HCT116 (cell line): ENCODE measurements at regions not wholly inside any gene's neighbourhood (a gene's known extent, or its start where the extent isn't known, plus 50 kb on each side); places are given as distances from the start of the nearest gene placed in this dataset.

Source experiments
- CTCF ChIP-seq, 3 experiments: fragments of 200-600 bp in 1 of 3; sonication (generic) in 1 of 3; IDR thresholded peaks in 2 of 3; conservative IDR thresholded peaks in 1 of 3; 2 replicates each; pipeline ENCODE4 v1.5.1; 2012 to 2017; ENCODE audit warnings: low read depth in 2 of 3, low read length in 2 of 3, antibody characterized with exemption in 1 of 3, borderline replicate concordance in 1 of 3, control low read depth in 1 of 3, mild to moderate bottlenecking in 1 of 3, mixed read lengths in 1 of 3, mixed run types in 1 of 3, moderate library complexity in 1 of 3; ENCODE audit not compliant: insufficient read depth in 1 of 3
- EGR1 ChIP-seq: IDR thresholded peaks from 2 replicates; pipeline ENCODE4 v1.6.1; 2012; ENCODE audit warnings: low read depth
- EZH2 ChIP-seq: fragments of 200-600 bp; sonication (generic); IDR thresholded peaks from 2 replicates; pipeline ENCODE4 v1.6.1; 2017; ENCODE audit warnings: antibody characterized with exemption, mixed run types
- EZH2phosphoT487 ChIP-seq: fragments of 200-600 bp; IDR thresholded peaks from 2 replicates; pipeline ENCODE4 v1.6.1; 2018; ENCODE audit warnings: antibody characterized with exemption, borderline replicate concordance
- FOSL1 ChIP-seq: IDR thresholded peaks from 2 replicates; pipeline ENCODE4 v1.6.1; 2012; ENCODE audit warnings: low read depth
- JUND ChIP-seq: IDR thresholded peaks from 2 replicates; pipeline ENCODE4 v1.6.1; 2012
- MAX ChIP-seq: IDR thresholded peaks from 2 replicates; pipeline ENCODE4 v1.6.1; 2012
- POLR2A ChIP-seq: IDR thresholded peaks from 2 replicates; pipeline ENCODE4 v1.7.0; 2011; ENCODE audit warnings: borderline replicate concordance; ENCODE audit not compliant: insufficient read depth, insufficient read length; ENCODE audit errors: extremely low read depth
- POLR2AphosphoS5 ChIP-seq: IDR thresholded peaks from 2 replicates; pipeline ENCODE4 v1.6.1; 2011; ENCODE audit warnings: mild to moderate bottlenecking, low read depth, low read length, moderate library complexity
- RAD21 ChIP-seq: IDR thresholded peaks from 2 replicates; pipeline ENCODE4 v1.6.1; 2012; ENCODE audit warnings: low read depth, mild to moderate bottlenecking
- SIN3A ChIP-seq: IDR thresholded peaks from 2 replicates; pipeline ENCODE4 v1.6.1; 2012; ENCODE audit warnings: low read depth
- YY1 ChIP-seq: IDR thresholded peaks from 2 replicates; pipeline ENCODE4 v1.6.1; 2011; ENCODE audit warnings: low read length, low read depth, moderate library complexity, mild to moderate bottlenecking; ENCODE audit not compliant: insufficient replicate concordance; ENCODE audit errors: extremely low read depth
- ZNF274 ChIP-seq: fragments of 200-500 bp; sonication (Bioruptor generic); IDR thresholded peaks from 2 replicates; pipeline ENCODE4 v1.6.1; 2014; ENCODE audit warnings: mild to moderate bottlenecking, low read depth, low read length, inconsistent platforms
- TF ChIP-seq, protein P1 (sequence below): IDR thresholded peaks from 2 replicates; pipeline ENCODE4 v1.6.1; 2012; ENCODE audit warnings: low read depth

DNA sequence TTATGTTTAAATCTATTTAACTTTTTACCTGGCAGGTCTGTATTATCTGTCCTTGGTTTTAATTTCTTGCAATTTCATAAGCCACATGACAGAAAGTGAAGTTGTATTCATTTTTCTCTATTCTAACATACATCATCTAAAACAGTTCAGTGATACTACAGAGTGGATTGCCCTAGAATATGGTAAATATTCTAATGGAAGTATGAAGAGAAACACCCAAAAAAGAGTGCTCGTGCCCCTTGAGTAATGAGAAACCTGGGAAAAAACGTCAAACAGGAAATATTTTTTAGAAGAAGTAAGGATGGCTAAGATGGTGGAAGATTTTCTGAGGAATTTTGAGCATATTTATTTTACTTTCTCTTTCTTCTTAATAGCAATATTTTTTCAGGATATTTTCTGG is 261.1 kb upstream of the CBLB start:
- TF ChIP-seq SIN3A, result no peak
- TF ChIP-seq EGR1, result no peak
- no peak for TF ChIP-seq CTCF (IDR thresholded peaks at IDR 0.05 in 2 of 3, conservative IDR thresholded peaks at IDR 0.05 in 1 of 3; ENCODE audit: borderline replicate concordance in 1 of 3, insufficient read depth in 1 of 3, low read depth in 2 of 3, low read length in 2 of 3)
- TF ChIP-seq RAD21, result no peak
- TF ChIP-seq MAX, result no peak
- no peak for TF ChIP-seq FOSL1
- no peak for TF ChIP-seq ZNF274
- no peak for TF ChIP-seq POLR2A
- no peak for TF ChIP-seq EZH2
- TF ChIP-seq JUND, result no peak
- TF ChIP-seq, protein P1, sequence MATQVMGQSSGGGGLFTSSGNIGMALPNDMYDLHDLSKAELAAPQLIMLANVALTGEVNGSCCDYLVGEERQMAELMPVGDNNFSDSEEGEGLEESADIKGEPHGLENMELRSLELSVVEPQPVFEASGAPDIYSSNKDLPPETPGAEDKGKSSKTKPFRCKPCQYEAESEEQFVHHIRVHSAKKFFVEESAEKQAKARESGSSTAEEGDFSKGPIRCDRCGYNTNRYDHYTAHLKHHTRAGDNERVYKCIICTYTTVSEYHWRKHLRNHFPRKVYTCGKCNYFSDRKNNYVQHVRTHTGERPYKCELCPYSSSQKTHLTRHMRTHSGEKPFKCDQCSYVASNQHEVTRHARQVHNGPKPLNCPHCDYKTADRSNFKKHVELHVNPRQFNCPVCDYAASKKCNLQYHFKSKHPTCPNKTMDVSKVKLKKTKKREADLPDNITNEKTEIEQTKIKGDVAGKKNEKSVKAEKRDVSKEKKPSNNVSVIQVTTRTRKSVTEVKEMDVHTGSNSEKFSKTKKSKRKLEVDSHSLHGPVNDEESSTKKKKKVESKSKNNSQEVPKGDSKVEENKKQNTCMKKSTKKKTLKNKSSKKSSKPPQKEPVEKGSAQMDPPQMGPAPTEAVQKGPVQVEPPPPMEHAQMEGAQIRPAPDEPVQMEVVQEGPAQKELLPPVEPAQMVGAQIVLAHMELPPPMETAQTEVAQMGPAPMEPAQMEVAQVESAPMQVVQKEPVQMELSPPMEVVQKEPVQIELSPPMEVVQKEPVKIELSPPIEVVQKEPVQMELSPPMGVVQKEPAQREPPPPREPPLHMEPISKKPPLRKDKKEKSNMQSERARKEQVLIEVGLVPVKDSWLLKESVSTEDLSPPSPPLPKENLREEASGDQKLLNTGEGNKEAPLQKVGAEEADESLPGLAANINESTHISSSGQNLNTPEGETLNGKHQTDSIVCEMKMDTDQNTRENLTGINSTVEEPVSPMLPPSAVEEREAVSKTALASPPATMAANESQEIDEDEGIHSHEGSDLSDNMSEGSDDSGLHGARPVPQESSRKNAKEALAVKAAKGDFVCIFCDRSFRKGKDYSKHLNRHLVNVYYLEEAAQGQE, result no peak
- TF ChIP-seq POLR2AphosphoS5, result no peak
- no peak for TF ChIP-seq EZH2phosphoT487
- no peak for TF ChIP-seq YY1
